ENCODE measurements at regions not wholly inside any gene's neighbourhood (a gene's known extent, or its start where the extent isn't known, plus 50 kb on each side); places are given as distances from the start of the nearest gene placed in this dataset.

DNA sequence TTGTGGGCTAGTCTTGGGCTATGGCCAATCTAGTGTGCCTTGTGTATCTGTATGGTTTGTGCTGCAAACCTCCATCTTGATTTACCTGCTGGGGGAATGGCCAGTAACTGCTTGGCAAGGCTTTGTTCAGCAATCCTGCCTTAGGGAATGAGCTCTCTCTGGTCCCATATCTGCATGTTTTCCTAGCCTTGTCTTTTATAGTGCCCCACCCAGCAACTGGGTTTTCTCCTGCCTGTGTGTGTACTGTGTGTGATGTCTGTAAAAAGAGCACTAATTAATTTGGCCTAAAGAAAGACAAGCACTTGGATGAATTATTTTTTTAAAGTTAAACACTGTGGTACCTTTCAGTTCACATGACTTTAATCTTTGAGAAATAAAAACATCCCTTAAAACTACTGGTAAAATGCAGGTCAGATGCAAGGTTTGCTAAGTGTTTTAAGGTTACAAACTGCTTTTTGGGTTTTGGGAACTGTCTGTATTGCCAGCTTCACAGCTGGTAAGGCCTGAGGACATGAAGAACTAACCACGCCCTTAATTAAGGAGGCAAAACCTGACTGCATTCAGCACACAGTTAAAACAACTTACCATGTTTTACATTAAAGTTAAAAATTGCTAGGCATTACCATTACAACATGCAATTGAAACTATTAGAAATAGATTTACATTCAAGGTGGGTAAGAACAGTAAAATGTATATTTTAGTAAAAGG lies 1169.2 kb downstream of the OTOL1 start:
- peaks cover 2 to 4% of the 10 kb centered on the region in 2 experiments; a peak in 3 of 5 replicates for H3K9me3 Mint-ChIP-seq
- no peak overlapping the region for H2BK20ac ChIP-seq (ENCODE audit: low read depth, low read length, poor library complexity, severe bottlenecking)
- DNase-seq: no peak
- H3K27ac Mint-ChIP-seq: no peak overlapping the region
- H3K79me2 ChIP-seq (ENCODE audit: insufficient read depth, low read length): no peaks in the 10 kb centered on the region
- H3K23me2 ChIP-seq (ENCODE audit: insufficient read length, low read depth, low read length, poor library complexity, severe bottlenecking): no peaks in the 10 kb centered on the region
- H3K4me1 Mint-ChIP-seq: peaks cover 8 to 14% of the 10 kb centered on the region in 2 experiments
- no peak overlapping the region for H3K23ac ChIP-seq (ENCODE audit: insufficient read length, low read depth, low read length)
- H2BK15ac ChIP-seq (ENCODE audit: low read depth, low read length): no peak overlapping the region
- no peak overlapping the region for H3T11ph ChIP-seq (ENCODE audit: low read length)
- no peak overlapping the region for H3K9ac ChIP-seq (ENCODE audit: extremely low read depth, insufficient read length, low read length)
- TF ChIP-seq, protein P1, sequence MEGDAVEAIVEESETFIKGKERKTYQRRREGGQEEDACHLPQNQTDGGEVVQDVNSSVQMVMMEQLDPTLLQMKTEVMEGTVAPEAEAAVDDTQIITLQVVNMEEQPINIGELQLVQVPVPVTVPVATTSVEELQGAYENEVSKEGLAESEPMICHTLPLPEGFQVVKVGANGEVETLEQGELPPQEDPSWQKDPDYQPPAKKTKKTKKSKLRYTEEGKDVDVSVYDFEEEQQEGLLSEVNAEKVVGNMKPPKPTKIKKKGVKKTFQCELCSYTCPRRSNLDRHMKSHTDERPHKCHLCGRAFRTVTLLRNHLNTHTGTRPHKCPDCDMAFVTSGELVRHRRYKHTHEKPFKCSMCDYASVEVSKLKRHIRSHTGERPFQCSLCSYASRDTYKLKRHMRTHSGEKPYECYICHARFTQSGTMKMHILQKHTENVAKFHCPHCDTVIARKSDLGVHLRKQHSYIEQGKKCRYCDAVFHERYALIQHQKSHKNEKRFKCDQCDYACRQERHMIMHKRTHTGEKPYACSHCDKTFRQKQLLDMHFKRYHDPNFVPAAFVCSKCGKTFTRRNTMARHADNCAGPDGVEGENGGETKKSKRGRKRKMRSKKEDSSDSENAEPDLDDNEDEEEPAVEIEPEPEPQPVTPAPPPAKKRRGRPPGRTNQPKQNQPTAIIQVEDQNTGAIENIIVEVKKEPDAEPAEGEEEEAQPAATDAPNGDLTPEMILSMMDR (conservative IDR thresholded peaks at IDR 0.05): no peak
- H4K8ac ChIP-seq (replicated peaks; ENCODE audit: insufficient read length, low read depth, low read length): no peak overlapping the region
- no peak overlapping the region for H4K91ac ChIP-seq (ENCODE audit: insufficient read length, low read depth, low read length)
- no peaks in the 10 kb centered on the region for H4K20me1 ChIP-seq (ENCODE audit: control insufficient read depth, insufficient read depth, insufficient read length)
- no peaks in the 10 kb centered on the region; the same call in 1 of the 2 replicates for H3K4me1 ChIP-seq (ENCODE audit: insufficient read depth, low read length)
- H3K79me1 ChIP-seq (ENCODE audit: insufficient read depth, low read depth, low read length, poor library complexity, severe bottlenecking): no peaks in the 10 kb centered on the region
- H2BK120ac ChIP-seq (ENCODE audit: low read depth, low read length, poor library complexity, severe bottlenecking): no peak overlapping the region
- no peak overlapping the region for H3K4me3 Mint-ChIP-seq
- H2BK5ac ChIP-seq (ENCODE audit: insufficient read length, low read length): no peak overlapping the region
- no peak overlapping the region for H2AK5ac ChIP-seq (ENCODE audit: insufficient read length, low read length)
- no peak overlapping the region for H3K4me2 ChIP-seq (ENCODE audit: insufficient read depth, insufficient read length, low read length)
- no peak overlapping the region for H3K18ac ChIP-seq (ENCODE audit: insufficient read length, low read depth, low read length)
- H3K9me3 ChIP-seq (ENCODE audit: control insufficient read depth, low read depth, low read length): no peaks in the 10 kb centered on the region
- WGBS (ENCODE audit: extremely low coverage, insufficient read length, low lambda C conversion rate): no CpG with 5 or more reads among the region's 1 CpG
- no peak overlapping the region for H4K5ac ChIP-seq (ENCODE audit: insufficient read length, low read depth, low read length)
- H3K4ac ChIP-seq (ENCODE audit: low read depth, low read length): no peak overlapping the region
- no peaks in the 10 kb centered on the region; the same call in 1 of the 2 replicates for H3K27me3 Mint-ChIP-seq (ENCODE audit: low read depth)
- H3K56ac ChIP-seq (ENCODE audit: insufficient read length, low read depth, low read length): no peak overlapping the region
- H2BK12ac ChIP-seq (ENCODE audit: insufficient read length, low read depth, low read length): no peak overlapping the region
- H2AFZ ChIP-seq (ENCODE audit: low read length): no peak overlapping the region
- H3K14ac ChIP-seq (ENCODE audit: insufficient read depth, low read length): no peak overlapping the region
- no peak overlapping the region for H3K27ac ChIP-seq (ENCODE audit: insufficient read length, low read depth, low read length)
- peaks cover 7 to 10% (median 8%) of the 10 kb centered on the region in 3 experiments; a peak in 6 of 7 replicates for H3K36me3 Mint-ChIP-seq (ENCODE audit: insufficient read depth in 1 of 3, low read depth in 3 of 3)
- H3K27me3 ChIP-seq (ENCODE audit: insufficient read depth, low read length): no peaks in the 10 kb centered on the region

All from H9 (cell line).